Astrocyte (in vitro differentiated cells and primary cell): ENCODE measurements at regions not wholly inside any gene's neighbourhood (a gene's known extent, or its start where the extent isn't known, plus 50 kb on each side); places are given as distances from the start of the nearest gene placed in this dataset.

ENCODE experiments used
- CTCF ChIP-seq: IDR thresholded peaks from 2 replicates; pipeline ENCODE4 v1.5.1; 2011; ENCODE audit warnings: low read depth, mild to moderate bottlenecking, inconsistent platforms, low read length, moderate library complexity; ENCODE audit not compliant: insufficient read depth
- EZH2 ChIP-seq: IDR thresholded peaks from 2 replicates; pipeline ENCODE4 v1.6.1; 2012; ENCODE audit warnings: mild to moderate bottlenecking, low read length, inconsistent platforms; ENCODE audit not compliant: insufficient read depth

GRCh38 chr12:42019746-42020145 is 124.9 kb downstream of the GXYLT1 start:
- no peak for TF ChIP-seq CTCF
- no peak for TF ChIP-seq EZH2
